NT2/D1 (cell line): ENCODE measurements at regions not wholly inside any gene's neighbourhood (a gene's known extent, or its start where the extent isn't known, plus 50 kb on each side); places are given as distances from the start of the nearest gene placed in this dataset.

Source experiments
- SUZ12 ChIP-seq: IDR thresholded peaks from 2 replicates; pipeline ENCODE4 v1.6.1; 2011; ENCODE audit not compliant: insufficient read length, insufficient read depth; ENCODE audit errors: extremely low read depth
- YY1 ChIP-seq: IDR thresholded peaks from 2 replicates; pipeline ENCODE4 v1.6.1; 2011; ENCODE audit not compliant: insufficient read length, insufficient read depth
- ZNF274 ChIP-seq: IDR thresholded peaks from 2 replicates; pipeline ENCODE4 v1.6.1; 2011; ENCODE audit warnings: mild to moderate bottlenecking, low read depth, low read length

DNA sequence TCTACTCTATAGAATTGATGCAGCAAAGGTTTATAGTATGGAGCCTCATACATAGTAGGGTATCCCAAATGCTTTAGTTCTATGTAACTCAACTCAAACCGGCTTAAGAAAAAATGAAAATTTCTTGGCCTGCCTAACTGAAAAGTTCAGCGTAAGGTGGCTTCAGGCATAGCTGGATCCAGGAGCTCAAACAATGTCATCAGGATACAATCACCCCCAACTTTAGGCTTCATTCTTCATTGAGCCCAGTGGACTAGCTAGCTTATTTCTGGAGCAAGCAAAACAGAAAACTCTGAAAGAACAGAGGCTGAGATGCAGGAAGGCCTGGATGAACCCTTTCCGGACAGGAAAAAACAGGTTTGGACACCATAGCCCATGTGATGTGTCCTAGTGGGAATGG lies 147.5 kb upstream of the HS3ST4 start:
- TF ChIP-seq ZNF274 = no peak
- TF ChIP-seq YY1 = no peak
- TF ChIP-seq SUZ12 = no peak
